ENCODE measurements at regions not wholly inside any gene's neighbourhood (a gene's known extent, or its start where the extent isn't known, plus 50 kb on each side); places are given as distances from the start of the nearest gene placed in this dataset.

DNA sequence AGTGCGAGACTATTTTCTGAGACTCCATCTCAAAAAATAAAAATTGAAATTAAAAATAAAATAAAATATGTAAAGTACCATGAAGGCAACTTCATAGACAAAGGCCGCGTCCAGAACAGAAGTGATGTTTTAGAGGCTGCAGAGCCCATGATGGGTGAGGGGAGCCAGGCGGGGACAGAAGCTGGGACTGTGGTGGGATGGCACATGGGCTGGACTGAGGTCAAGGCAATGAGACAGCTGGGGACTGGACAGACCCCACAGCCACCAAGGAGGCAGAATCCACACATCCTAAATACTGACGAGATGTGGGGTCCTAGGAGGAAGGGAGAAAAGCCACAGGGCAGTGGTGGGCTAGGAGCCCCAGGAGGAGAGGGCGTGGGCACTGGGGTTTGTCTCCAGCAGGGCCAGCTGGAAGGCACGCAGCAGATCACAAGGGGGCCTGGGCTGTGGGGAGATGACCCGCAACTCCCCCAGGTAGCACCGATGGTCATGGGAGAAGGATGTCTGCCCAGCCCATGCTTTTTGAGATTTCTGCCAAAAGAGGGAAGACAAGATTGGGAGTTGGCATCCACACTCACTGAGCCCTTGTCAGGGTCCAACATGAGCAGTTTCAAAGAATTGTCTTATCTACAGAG, 74.3 kb downstream of the KCNF1 start:
- no peak for DNase-seq

GRCh38 chr2:10987439-10987838, 75.7 kb downstream of the KCNF1 start:
- no peak for DNase-seq

DNA sequence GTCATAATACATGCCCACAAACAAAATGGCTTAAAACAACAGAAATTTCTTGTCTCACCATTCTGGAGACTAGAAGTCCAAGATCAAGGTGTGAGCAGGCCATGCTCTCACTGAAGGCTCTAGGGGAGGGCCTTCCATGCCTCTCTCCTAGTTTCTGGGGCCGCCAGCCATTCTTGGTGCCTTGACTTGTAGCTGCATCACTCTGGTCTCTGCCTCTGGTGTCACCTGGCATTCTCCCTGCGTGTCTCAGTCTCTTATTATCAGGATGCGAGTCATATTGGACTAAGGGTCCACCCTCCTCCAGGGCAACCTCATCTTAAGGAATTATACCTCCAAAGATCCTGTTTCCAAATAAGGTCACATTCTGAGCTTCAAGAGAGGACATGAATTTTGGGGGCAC, 76.1 kb downstream of the KCNF1 start:
- no peak for DNase-seq

DNA sequence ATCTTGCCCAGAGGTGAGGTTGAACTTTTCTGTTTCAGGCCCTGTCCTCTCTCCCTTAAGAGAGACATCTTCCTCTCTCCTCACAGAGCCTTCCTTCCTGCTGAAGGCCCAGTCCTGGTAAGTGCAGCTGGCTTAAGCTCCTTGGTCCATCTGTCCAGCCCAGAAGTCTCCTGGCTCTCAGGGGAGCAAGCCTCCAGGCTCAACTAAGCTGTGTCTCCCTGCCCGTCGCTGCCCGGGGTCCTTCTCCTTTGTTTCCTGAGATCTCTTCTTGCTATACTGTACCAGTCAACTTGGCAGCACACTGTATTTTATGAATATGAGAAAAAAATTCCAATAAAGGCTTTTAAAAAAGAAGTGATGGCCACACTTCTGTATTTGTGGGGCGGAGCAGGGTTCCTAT, 77.4 kb downstream of the KCNF1 start:
- no peak for DNase-seq

DNA sequence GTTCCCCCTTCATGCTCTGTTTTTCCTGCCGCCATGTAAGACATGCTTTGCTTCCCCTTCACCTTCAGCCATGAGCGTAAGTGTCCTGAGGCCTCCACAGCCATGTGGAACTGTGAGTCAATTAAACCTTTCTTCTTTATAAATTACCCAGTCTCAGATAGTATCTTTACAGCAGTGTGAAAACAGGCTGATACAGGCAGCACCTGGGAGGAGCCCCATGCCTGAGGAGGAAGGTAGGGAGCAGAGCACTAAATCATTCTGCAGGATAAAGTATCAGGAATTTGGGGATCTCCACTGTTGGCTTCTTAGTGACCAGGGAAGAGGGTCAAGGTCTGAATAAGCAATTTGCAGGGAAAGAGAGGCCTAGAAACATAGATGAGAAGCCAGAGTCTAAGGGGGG, 78.0 kb downstream of the KCNF1 start:
- no peak for DNase-seq

- no peak for DNase-seq
These were observed 78.9 kb downstream of the KCNF1 start for GRCh38 chr2:10990561-10991111.

DNA sequence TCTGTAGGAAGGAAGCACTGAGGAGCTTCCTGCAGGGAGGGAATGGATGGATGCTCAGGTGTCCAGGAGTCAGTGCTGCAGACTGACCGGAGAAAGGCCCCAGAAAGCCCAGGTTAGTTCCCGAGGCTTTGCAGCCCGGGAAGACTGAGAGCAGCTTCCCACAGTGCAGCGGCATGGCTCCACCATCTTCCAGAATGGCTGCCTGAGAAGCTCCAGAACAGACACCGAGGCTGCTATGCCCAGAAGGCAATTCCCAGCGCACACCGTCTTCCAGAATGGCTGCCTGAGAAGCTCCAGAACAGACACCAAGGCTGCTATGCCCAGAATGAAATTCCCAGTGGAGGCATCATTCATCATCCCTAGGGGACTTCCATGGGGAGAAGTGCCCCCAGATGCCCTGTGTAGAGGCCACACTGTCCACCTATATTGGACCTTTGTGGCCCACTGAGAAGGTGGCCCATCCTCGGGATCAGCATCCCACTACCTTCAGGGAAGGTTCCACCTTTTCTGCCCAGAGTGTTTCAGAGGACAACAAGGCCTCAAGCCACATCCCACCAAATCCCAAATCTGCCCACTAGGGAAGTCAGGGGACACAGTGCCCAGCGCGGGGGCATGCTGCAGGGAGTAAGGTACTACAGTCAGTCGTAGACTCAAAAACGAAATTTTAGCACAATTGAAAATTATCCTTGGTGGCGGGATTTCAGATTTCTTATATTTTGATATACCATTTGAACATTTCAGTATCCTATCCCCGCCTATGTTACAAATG, 80.5 kb downstream of the KCNF1 start:
- no peak for DNase-seq

- no peak for DNase-seq
These were observed 81.3 kb downstream of the KCNF1 start for GRCh38 chr2:10993001-10993481.

- no peak for DNase-seq
These were observed 83.7 kb downstream of the KCNF1 start for GRCh38 chr2:10995366-10995970.

- no peak for DNase-seq
These were observed 92.5 kb downstream of the KCNF1 start for GRCh38 chr2:11004199-11004598.

- DNase-seq = no peak
These were observed 93.3 kb downstream of the KCNF1 start for GRCh38 chr2:11005032-11005431.

- DNase-seq = no peak
These were observed 94.5 kb downstream of the KCNF1 start for GRCh38 chr2:11006191-11006590.

DNA sequence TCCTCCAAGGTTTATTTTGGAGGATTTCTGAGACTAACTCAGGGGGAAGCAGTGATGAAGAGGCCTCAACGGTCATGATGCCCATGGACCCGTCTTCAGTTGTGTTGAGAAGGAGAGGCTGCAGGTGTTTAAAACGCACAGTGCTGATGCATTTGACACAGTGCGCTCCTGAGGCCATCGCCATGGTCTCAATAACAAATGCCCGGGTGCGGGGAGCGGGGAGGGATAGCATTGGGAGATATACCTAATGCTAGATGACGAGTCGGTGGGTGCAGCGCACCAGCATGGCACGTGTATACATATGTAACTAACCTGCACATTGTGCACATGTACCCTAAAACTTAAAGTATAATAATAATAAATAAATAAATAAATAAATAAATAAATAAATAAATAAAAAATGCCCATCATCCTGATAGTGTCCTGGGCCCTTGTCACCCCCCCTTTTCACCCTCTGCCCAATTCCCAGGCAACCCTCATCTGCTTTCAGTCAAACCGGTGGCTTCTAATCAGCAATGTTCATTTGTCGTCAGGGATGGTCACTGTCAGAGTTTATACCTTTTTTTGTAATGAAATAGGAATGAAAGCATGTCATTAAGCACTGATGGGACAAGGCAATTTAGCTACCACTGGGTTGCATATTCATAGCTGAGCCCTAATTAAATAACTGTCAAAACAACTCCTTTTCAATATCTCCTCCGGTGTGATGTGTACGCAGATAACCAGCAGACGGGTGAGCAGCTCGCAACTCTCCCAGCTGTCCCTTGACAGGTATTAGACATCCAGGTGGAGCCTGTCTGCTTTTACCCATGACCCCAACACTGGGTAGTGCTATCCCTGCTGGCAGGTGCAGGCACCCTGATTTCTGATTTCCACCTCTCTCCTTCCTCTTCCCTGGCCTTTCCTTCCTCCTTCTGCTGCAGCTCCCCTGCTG, 95.9 kb downstream of the KCNF1 start:
- no peak for DNase-seq

DNA sequence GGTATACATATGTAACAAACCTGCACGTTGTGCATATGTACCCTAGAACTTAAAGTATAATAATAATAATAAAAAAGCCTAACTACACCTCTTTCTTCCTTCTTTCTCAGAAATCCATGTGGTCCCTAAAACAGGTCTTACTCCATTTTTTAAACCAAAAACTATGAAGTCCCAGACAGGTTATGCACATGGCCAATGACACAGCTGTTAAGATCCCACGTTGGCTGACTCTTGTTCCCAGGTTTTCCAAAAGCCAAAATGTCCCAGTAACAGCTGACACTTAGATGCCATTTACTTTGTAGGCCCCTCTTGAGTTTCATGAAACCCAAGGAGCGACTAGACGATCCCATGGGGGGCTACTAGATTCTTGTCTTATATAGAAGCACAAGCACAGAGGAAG, 97.0 kb downstream of the KCNF1 start:
- DNase-seq = no peak

DNA sequence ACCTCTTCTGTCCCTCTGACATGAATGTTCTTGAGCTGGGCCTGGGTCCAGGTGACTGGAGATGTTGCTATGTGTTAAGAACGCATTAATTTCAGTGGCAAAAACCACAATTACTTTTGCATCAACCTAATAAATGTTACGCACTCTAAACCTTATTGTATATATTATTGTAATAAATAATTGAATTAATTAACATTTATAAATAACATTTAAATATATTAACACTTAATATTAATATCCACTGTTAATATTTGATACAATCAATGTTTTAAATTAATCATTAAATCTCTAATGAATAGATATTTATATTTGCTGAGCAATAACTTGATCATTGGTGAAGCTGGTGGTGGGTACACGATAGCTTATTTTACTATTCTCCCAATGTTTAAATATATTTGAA, 97.4 kb downstream of the KCNF1 start:
- no peak for DNase-seq

DNA sequence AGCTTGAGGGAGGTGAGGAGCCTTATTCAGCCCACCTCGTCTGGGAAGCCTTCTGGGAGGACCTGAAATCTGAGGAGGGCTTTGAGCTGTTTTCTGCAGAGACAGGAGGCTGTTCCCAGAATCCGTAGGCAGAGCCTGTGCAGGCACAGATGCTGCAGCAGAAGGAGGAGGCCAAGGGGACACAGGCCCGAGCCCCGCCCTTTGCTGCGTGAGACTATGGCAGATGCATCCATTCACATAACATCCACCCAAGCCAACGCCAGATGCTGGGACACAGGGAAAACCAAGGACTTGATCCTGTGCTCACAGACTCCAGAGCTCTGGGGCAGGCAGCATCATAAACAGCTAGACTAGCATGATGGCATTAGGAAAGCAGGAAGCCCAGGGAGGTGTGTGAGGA, 98.2 kb downstream of the KCNF1 start:
- DNase-seq = no peak

DNA sequence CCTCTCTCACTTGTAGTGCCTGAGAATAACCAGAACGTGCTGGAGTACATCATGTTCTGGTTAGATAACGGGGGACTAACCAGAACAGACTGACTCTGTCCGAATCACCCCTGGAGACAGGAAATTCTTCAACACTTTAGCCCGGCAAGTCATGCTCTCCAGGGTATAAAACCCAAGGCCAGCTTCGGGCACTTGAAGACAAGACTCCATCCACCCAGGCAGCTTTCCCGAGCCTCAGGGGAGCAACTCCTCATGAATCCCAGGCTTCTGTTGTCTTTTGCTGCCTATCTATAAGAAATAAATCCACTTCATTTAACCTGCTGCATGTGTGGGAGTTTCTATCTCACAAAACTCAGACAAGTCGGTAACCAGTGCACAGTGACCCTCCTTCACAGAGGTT, 99.6 kb downstream of the KCNF1 start:
- DNase-seq = no peak

DNA sequence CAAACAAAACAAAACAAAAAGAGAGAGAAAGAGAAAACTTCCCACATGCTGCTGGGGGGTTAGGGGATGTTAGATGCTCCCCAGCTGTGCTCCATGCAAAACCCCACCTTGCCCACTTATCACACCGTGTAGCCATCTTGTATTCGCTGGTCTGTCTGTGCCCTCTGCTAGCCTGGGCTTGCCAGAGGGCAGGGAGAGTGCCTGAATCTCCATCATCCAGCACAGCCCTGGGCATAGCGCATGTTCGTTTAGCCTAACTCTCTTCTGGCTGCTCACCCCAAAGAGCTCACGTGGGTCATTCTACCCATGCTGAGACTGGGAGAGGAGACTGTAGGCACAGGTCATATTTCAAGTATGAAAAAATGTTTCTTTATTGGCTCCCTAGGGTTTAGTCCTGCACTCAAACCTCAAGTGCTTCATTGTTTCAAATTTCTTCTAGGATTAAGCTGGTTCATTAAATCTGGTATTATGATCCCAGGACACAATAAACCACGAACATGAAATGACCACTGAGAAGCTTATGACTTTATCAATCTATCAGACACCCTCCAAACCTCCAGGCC, 100.5 kb downstream of the KCNF1 start:
- DNase-seq = no peak

- no peak for DNase-seq
These were observed 101.5 kb downstream of the KCNF1 start for GRCh38 chr2:11013196-11013595.

DNA sequence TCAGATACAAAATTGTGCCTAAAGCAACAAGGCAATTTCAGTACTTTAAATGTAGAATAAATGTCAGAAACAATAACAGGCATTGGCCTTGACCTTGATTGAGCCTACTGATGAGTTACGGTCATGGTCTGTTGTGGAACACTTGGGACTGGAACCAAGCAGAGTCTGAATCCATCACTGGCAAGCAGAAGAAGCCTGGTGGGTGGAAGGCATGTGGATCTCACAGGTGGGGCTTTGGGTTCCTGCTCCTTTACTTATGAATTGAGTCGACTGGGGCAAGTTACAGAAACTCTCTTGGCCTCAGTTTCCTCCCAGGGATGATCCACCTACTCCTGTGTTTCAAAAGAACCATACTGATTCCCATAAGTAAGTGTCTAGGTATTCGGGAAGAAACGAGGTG, 102.3 kb downstream of the KCNF1 start:
- DNase-seq = no peak

GRCh38 chr2:11016735-11017388, 105.1 kb downstream of the KCNF1 start:
- no peak for DNase-seq

DNA sequence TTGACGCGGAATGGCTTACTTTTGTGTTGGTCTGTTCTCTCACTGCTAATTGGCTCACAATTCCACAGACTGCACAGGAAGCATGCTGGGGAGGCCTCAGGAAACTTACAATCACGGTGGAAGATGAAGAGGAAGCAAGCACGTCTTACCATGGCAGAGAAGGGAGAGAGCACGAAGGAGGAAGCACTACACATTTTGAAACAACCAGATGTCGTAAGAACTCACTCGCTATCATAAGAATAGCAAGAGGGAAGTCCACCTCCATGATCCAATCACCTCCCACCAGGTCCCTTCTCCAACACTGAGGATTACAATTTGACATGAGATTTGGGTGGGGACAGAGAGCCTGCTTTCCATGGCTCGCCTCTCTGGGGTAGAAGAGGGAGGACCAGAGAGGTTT, 106.2 kb downstream of the KCNF1 start:
- DNase-seq = no peak

Data from T-helper 2 cell (primary cell).